NCI-H1417 (cell line): ENCODE measurements at regions not wholly inside any gene's neighbourhood (a gene's known extent, or its start where the extent isn't known, plus 50 kb on each side); places are given as distances from the start of the nearest gene placed in this dataset.

ENCODE experiments used
- DNase-seq, 3 experiments: peaks; one replicate each; lab custom pipeline; 2025; lab: John Stamatoyannopoulos, UW

GRCh38 chrX:88526385-88526784, 220.6 kb upstream of the CPXCR1 start:
- no peak for DNase-seq

- DNase-seq, result no peak
These were observed 188.6 kb upstream of the CPXCR1 start for GRCh38 chrX:88558421-88558820.

- DNase-seq, result no peak
These were observed 186.2 kb upstream of the CPXCR1 start for GRCh38 chrX:88560673-88561330.

GRCh38 chrX:88584283-88584682, 162.7 kb upstream of the CPXCR1 start:
- DNase-seq, result peak in 1 of 3 experiments; percentile 8

DNA sequence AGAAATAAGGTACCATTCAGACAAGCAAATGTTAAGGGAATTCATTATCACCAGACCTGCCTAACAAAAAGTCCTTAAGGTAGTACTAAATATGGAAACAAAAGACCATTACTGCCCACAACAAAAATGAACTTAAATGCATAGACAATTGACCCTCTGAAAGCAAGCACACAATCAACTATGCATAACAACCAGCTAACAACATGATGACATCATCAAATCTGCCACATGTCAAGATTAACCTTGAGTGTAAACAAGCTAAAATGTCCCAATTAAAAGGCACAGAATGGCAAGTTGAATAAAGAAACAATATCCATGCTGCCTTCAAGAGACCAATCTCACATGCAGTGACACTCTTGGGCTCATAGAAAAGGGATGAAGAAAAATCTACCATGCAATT, 160.7 kb upstream of the CPXCR1 start:
- no peak for DNase-seq

GRCh38 chrX:88603237-88603636, 143.8 kb upstream of the CPXCR1 start:
- no peak for DNase-seq

- DNase-seq, result no peak
These were observed 142.4 kb upstream of the CPXCR1 start for GRCh38 chrX:88604433-88605221.

DNA sequence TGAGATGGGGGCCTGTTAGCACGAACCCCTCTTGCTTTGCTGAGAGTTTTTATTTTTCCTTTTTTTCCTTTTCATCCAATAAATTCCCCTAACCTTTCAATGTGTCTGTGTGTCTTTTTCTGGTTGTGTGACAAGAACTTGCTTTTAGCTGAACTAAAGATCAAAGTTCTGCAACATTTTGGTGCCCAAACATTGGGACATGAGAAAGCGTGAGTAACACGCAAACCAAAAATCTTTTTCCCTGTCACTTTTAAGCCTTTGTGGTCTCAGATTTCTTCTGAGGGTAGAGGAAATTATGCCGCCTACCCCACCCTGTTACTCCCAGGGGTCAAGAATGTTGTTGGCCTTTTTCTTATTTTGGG, 141.8 kb upstream of the CPXCR1 start:
- no peak for DNase-seq

DNA sequence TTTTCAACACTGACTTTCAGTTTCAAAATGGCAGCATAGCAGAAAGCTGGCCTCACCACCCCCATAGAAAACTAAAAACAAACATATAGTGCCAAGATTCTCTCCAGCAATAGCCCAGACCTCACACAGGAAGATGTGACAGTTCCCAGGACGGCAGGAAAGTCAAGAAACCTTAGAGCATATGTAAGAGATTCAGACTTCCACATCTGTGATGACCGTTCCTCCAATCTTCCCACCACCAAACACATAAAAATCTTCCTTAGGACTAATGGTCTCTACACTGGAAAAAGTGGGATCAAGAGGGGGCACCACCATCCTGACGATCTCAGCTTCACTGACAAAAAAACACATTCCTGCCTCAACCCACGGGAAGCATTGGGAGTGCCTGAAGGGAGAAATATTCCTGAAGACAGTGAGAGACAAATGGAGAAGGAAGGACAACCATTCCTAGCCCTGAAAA, 134.1 kb upstream of the CPXCR1 start:
- no peak for DNase-seq

GRCh38 chrX:88613338-88613737, 133.7 kb upstream of the CPXCR1 start:
- DNase-seq, result peak in 2 of 3 experiments; percentile 15 to 60

DNA sequence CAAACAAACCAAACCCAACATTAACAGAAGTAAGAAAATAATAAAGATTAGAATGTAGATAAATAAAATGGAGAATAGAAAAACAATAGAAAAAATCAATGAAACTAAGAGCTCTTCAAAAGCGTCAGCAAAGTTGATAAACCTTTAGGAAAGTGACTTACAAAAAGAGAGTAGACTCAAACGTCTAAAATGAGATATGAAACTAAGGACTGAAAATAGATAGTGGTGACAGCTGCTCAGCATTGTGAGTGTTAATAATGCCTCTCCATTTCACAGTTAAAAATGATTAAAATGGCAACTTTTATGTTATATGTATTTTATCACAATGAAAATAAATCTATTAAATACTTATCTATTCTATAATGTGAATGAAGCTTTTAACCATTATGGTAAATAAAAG, 125.7 kb upstream of the CPXCR1 start:
- DNase-seq, result no peak

GRCh38 chrX:88655460-88655859, 91.6 kb upstream of the CPXCR1 start:
- no peak for DNase-seq

DNA sequence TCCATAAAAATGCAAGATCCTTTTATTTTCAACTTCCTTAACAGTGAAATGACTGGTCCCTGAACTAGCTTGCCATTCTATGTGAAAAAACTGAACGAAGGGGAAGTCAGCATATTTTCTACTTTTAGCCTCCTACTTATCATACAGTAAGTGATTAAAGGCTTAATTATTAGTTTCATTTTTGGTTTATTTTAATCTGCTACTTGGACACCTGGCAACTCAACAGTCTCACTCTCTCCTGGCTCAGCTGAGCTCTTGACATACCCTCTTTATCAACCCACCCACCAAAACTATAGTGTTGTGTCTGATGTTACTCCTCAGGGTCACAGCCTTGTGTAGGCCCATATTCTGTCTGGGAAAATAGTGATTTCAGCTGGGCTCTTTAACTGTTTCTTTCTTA, 86.2 kb upstream of the CPXCR1 start:
- no peak for DNase-seq

DNA sequence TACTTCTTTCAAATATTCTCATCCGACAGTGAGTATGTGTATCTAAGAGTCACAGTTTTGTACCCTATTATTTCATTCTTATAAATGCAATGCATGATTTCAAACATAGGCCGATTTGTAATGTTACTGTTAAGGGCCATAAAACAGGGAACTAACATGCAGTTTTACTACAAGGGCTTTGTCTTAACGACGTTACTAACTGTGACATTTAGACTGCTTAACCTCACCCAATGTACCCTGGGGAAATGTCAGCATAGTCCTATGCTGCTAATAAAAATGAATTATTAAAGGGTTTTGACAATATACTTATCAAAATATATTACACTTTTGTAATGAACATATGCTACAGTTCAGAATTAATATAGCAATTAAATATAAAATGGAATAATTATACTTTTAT, 74.8 kb upstream of the CPXCR1 start:
- no peak for DNase-seq
